ENCODE measurements at regions not wholly inside any gene's neighbourhood (a gene's known extent, or its start where the extent isn't known, plus 50 kb on each side); places are given as distances from the start of the nearest gene placed in this dataset.
"Not testable (repeated sequence)": the region's sequence is repeated elsewhere in the genome, so short reads cannot be mapped to it uniquely, and the experiment has no call there.

DNA sequence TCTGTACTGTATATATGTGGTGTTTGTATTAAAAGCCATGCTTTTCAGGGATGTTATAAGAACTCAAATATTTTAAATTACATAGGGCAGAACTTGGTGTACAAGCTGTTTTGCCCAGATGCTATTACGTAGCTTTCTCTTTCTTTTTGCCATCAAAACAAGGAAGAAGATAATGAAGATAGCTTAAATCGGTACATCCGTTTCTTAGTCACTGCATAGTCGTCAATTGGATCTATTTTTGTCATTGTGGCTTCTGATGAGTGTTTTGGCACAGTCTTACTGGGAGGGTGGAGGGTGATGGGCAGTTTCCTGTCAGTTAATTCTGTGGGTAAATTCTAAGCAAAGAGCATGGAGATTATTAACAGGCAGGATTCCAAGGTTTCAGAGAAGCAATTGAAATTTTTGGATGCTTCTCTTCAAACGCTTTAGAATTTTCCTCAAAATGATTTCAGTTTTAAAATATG lies 649.1 kb upstream of the GJE1 start:
- no peak for DNase-seq

- DNase-seq: no peak
Observed at GRCh38 chr6:141482796-141483597, 649.7 kb upstream of the GJE1 start.

GRCh38 chr6:141475259-141475658 lies 657.5 kb upstream of the GJE1 start:
- DNase-seq: no peak

- no peak for DNase-seq
Observed at GRCh38 chr6:141472162-141472928, 660.4 kb upstream of the GJE1 start.

DNA sequence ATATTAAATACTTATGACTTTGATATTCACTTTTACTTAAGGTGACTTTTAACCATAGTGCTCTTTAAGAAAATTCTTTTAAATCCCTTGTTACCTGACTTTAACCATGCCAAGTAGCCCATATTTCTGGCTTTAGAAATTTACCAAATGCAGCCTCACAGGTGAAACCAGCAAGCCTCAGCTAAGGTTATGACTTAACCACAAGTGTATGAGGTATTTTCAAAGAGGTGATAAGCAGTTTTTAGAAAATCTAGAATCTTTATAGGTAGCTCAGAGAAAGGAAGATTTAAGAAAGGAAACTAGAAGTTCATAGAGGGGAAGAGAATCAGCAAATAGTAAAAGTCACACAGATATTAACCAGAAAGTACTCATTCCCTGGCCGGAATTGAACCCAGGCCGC lies 661.9 kb upstream of the GJE1 start:
- no peak for DNase-seq

DNA sequence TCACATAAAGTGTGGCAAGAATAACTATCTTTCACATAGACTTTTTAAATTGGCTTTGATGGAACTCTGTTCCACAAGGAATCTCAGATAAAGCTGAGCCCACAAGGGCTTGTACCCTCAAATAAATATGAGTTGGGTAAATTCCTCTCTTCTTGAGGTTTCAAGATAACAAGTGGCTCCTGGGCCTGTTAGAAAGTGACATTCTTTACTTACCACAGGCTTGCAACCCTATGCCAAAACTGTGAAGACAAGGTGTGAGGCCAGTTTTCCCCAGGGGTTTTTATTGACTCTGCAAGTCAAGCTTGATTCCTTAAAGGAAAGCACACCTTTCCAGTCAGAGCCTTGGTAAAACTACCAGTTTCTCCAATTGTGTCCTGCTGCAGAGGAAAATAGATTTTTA lies 664.8 kb upstream of the GJE1 start:
- no peak for DNase-seq

DNA sequence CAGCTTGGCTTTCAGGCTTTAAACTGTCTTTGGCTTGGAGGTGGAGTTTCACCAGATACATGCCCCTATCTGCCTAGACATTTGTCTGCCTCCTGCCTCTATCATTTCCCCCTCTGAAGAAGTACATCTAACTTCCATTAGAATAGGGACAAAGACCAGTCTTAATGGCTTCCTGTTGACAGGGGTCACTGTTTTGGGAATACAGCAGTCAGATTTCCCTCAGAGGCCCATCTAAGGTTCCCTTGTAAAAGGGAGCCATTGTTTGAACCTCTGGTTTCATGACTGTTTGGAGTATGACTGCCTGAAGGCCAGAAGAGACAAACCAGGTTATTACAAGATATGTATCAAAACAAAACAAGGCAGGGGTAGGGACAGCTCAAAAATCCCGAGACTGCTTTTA lies 665.7 kb upstream of the GJE1 start:
- no peak for DNase-seq

DNA sequence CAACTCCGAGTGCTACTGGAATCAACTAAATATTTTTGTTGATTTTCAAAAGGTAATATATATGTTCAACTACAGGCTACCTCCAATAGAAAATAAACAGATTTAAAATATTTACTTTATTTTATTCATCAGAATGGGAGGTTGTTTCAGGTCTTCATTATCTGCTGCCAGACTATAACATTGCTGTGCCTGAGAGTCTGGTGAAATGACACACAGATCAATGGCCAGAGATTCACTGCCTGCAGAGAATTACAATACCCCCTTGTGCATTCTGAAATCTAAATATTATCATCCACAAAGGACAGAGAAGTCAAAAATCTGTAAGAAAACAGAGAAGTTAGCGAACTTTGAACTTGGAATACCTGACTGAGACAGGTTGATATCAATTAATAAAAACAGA lies 667.8 kb upstream of the GJE1 start:
- no peak for DNase-seq

DNA sequence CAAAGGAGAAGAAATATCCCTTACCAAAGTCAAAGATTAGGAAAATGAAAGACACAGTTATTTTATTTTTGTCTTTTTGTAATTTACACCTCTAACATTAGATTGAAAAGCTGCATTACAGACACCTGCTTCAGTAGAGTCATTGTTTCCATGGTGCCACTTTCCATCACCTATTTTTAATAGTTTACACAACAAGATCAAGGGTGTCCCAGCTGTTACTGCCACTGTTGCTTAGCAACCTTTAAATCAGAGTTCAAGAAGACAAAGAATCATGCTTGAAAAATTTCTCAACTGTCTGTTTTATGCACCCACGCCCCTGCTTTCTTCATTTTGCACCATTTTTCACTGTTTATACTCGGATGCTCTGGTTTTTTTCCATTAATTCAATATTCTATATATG lies 668.2 kb upstream of the GJE1 start:
- DNase-seq: peak; percentile 76

DNA sequence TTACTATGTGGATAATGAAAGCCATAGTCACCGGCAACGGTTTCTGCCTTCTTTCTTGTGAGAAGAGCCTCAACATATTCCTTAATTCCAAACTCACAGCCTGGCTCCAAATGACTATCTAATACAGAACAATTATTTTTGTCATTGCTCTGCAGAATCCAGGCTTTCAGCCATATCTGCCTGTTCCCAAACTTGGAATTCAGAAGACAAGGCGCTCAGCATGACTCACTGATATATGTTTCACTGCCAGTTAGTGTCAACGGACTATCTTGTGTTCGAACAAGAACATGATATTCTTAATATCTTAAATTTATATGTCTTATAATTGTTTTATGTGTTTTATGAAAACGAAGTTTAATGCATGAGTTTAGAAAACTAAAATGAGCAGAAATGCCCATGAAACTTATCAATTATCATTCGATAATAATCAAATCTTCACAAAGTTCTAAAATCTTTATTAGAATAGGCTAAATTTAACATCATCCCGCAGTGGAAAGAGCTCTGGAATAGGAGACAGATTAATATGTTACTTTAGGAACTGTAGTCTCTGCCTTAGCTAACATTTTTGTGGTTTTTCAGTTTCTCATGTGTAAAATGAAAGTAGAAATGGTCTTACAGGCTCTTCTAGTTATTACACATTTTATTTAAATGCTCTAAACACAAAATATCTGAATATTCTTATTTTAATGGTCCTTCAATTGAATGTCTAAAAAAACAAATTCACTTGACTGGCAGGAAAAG lies 669.3 kb upstream of the GJE1 start:
- DNase-seq: no peak

GRCh38 chr6:141460743-141461484 lies 671.8 kb upstream of the GJE1 start:
- DNase-seq: no peak

- DNase-seq: not testable (repeated sequence)
Observed at GRCh38 chr6:141460245-141460644, 672.5 kb upstream of the GJE1 start.

- not testable (repeated sequence) for DNase-seq
Observed at GRCh38 chr6:141457984-141458383, 674.7 kb upstream of the GJE1 start.

DNA sequence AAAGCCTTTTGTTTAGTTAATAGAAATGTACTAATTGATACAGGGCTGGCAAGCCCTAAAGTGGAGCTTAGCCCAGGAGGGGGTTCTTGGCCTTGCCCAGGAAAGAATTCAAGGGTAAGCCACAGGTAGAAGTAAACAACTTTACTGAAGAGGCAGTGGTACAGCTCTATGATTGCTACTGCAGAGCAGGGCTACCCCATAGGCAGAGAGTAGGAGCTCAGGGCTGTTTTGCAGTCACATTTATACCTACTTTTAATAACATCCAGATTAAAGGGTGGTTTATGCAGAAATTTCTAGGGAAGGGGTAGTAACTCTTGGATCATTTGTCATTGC lies 680.4 kb upstream of the GJE1 start:
- no peak for DNase-seq

GRCh38 chr6:141451511-141452353 lies 681.0 kb upstream of the GJE1 start:
- no peak for DNase-seq

DNA sequence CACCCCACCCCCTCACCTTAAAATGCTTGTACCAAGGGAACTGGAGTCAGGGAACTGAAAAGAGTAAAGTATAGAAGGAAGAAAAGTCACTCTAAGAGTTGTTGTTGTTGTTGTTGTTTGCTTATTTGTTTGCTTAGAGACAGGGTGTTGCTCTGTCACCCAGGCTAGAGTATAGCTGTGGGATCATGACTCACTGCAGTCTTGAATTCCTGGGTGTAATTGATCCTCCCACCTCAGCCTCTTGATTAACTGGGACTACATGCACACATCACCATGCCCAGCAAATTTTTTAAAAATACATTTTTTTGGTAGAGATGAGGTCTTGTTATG lies 681.6 kb upstream of the GJE1 start:
- DNase-seq: no peak

- no peak for DNase-seq
Observed at GRCh38 chr6:141445928-141446628, 686.6 kb upstream of the GJE1 start.

DNA sequence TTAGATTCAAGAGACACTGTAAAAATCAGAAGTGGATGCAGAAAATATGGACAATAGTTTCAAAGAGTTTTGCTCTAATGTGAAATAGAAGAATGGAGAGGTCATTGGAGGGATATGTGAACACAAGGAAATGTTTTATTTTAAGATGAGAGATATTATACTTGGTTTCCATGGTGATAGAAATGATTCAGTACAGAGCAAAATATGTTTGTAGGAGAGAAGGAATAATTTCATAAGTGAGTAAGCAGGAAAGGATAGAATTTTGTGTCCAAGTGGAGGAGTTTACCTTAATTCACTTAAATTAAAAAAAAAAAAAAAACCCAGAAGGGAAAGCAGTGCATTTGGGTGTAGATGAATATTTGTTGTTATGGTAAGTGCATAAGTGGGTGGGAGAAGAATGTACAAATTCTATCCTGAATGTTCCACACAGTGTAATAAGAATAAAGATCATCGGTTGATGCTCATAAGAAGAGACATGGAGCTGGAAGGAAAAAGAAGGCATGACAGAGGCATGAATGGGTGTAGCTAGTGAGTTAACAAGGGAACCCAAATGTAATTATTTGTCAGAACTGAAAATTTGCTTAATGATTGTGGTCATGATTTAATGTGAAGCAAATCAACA lies 688.9 kb upstream of the GJE1 start:
- no peak for DNase-seq

DNA sequence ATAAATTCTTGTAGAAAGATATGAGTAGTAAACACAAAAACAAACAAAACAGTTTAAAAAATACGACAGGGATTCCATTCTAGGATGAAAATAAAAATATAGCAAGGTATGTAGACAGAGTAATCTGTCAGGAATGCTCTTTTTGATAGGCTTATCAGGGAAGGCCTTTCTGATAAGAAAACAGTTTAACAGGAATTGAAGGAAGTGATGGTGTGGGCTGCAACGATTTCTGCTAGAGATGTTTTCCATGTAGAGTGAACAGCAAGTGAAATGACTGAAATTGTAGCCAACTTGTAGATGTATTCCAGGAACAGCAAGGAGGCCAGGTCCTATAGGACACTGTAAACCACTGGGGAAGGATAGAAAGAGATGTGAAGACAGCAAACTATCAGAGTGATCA lies 689.7 kb upstream of the GJE1 start:
- no peak for DNase-seq

DNA sequence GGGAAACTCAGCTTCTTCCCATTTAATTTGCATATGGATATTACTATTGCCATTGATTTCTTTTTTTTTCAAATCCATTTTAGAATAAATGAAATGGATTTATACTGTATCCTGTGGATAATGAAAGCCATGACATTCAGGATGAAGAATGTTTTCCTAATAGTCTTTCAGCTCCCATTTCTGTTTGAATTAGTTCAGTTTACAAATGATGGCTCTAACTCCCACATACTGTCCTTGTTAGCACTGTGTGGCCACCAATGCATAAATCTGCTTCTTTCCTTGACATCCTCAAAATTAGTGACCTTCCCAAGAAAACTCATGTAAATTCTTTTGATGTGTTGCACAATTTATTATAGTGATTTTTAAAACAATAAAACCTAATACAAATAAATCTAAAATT lies 693.2 kb upstream of the GJE1 start:
- DNase-seq: no peak

DNA sequence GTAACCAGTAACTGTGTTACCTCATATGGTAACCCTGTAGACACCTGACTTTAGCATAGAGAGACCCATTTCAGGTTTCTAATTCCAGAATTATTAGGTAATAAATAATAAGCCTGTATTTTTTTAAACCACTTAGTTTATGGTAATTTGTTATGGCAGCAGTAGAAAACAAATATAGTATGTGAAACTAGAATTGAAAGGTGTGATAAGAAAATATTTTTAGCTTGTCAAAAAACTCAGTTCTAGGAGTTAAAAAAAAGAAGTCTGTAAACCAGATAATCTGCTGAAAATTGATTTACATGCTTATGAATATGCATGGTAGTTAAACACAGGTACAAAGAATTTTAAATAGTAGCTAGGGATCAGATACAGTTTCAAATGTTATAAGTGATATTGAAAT lies 695.0 kb upstream of the GJE1 start:
- no peak for DNase-seq

All from NCI-H510A (cell line).